Activated CD4-positive, alpha-beta T cell treated with anti-CD3 and anti-CD28 coated beads for 36 hours (primary cell): ENCODE measurements at regions not wholly inside any gene's neighbourhood (a gene's known extent, or its start where the extent isn't known, plus 50 kb on each side); places are given as distances from the start of the nearest gene placed in this dataset.
"Not testable (repeated sequence)": the region's sequence is repeated elsewhere in the genome, so short reads cannot be mapped to it uniquely, and the experiment has no call there.

Experiments used
- ATAC-seq: fragments of 200-7000 bp; cut with Tn5 transposase; one replicate; pipeline ENCODE4 v1.10.0; 2021; ENCODE audit warnings: mild to moderate bottlenecking, moderate library complexity
- CTCF ChIA-PET: fragments of 350-600 bp; sonication (Branson Sonifier 250); formaldehyde crosslinking; loops from one replicate; lab custom pipeline; 2021; ENCODE audit warnings: antibody characterized with exemption; lab: Charles Lee
- POLR2A ChIA-PET: fragments of 350-600 bp; sonication (Branson Sonifier 250); formaldehyde crosslinking; loops from one replicate; lab custom pipeline; 2021; ENCODE audit warnings: antibody characterized with exemption, inconsistent platforms; lab: Charles Lee
- DNase-seq: peaks from one replicate; pipeline ENCODE4 v3.0.0-alpha.2; 2020
- H3K27ac Mint-ChIP-seq: one replicate; pipeline ENCODE4 v1.8.0; 2021; ENCODE audit warnings: mixed read lengths
- H3K27me3 Mint-ChIP-seq: one replicate; pipeline ENCODE4 v1.8.0; 2021; ENCODE audit warnings: mixed read lengths
- H3K36me3 Mint-ChIP-seq: one replicate; pipeline ENCODE4 v1.8.0; 2021; ENCODE audit warnings: low read depth, mixed read lengths
- H3K4me1 Mint-ChIP-seq: one replicate; pipeline ENCODE4 v1.8.0; 2021; ENCODE audit warnings: mixed read lengths
- H3K4me3 Mint-ChIP-seq: one replicate; pipeline ENCODE4 v1.8.0; 2021; ENCODE audit warnings: mild to moderate bottlenecking, moderate library complexity, mixed read lengths
- H3K9me3 Mint-ChIP-seq: one replicate; pipeline ENCODE4 v1.8.0; 2021; ENCODE audit warnings: low read depth, mixed read lengths
- intact Hi-C, 2 experiments: fragments of 100-400 bp; cut with DNase I in 1 of 2; cut with micrococcal nuclease in 1 of 2; formaldehyde crosslinking; loops; one replicate each; pipeline versions ENCODE4 v1.14.2 to v1.15.1; 2022 to 2024; cut with DNase I, micrococcal nuclease

- no peaks in the 10 kb centered on the region for H3K36me3 Mint-ChIP-seq
- intact Hi-C loops = no loop called here
- H3K4me1 Mint-ChIP-seq = peaks cover 8% of the 10 kb centered on the region
- ATAC-seq (no peak), DNase-seq (no peak)
- H3K27ac Mint-ChIP-seq = no peak overlapping the region
- H3K27me3 Mint-ChIP-seq = peaks cover 22% of the 10 kb centered on the region
- ChIA-PET POLR2A (no interaction called here), CTCF (no interaction called here)
- H3K9me3 Mint-ChIP-seq = no peaks in the 10 kb centered on the region
- H3K4me3 Mint-ChIP-seq = no peak overlapping the region
Measured at GRCh38 chr17:30701498-30701989, 122.9 kb downstream of the CRLF3 start.

GRCh38 chr17:30700833-30701232 lies 123.7 kb downstream of the CRLF3 start:
- intact Hi-C loops, H3K36me3 Mint-ChIP-seq, H3K4me1 Mint-ChIP-seq, H3K9me3 Mint-ChIP-seq, H3K4me3 Mint-ChIP-seq, CTCF ChIA-PET, DNase-seq, H3K27ac Mint-ChIP-seq, POLR2A ChIA-PET, ATAC-seq: not testable (repeated sequence)
- peaks cover 16% of the 10 kb centered on the region for H3K27me3 Mint-ChIP-seq

DNA sequence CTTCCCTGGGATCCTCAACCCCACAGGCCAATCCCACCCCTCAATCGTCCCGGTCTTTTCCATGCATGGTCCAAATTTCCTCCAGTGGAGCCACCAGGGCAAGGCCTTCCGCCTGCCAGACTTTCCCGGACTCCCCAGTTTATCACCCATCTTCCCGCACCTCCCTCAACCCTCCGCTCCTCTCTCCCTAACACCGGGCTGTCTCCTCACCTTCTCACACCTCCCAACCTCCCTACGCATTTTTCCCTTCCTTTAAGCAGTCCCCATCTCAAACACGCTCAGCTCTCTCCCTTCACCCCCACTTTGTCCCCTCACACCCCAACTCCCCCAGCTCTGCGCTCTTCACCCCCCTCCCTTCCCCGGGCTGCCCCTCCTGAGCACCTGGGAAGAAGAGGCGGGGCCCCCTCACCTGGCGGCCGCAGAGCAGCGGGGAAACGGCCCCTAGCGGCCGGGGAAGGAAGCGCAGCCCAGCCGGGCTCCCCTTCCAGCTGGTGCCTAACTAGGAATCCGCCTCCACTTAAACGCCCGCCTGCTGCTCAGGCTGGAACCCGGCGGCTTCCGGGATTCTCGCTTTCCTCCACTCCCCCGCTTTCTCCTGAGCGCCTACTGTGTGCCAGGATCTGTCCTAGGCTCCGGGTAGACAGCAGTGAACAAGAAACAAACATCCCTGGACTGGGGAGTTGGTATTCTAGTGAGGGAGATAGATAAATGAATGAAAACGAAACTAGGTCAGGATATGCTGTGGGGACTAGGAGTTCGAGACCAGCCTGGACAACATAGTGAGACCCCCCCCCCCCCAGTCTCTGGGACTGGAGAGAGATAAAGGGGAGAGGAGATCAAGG lies 126.7 kb downstream of the CRLF3 start:
- intact Hi-C loops, H3K36me3 Mint-ChIP-seq, H3K9me3 Mint-ChIP-seq, H3K27ac Mint-ChIP-seq, H3K27me3 Mint-ChIP-seq: not testable (repeated sequence)
- Mint-ChIP-seq H3K4me3 (peak overlapping the region; percentile 70), H3K4me1 (peaks cover 10% of the 10 kb centered on the region)
- DNase-seq = peak; percentile 85
- peak; percentile 82 for ATAC-seq
- ChIA-PET CTCF (interaction anchor here (0.6 to 1.3 kb wide), 4 partner anchors 9 to 142 kb away, joined by 3 to 4 read pairs (median 4); no protein-coding TSS in a partner anchor), POLR2A (interaction anchor here (0.6 kb wide), 1 partner anchor 14 kb away, joined by 3 read pairs; no protein-coding TSS in a partner anchor)

DNA sequence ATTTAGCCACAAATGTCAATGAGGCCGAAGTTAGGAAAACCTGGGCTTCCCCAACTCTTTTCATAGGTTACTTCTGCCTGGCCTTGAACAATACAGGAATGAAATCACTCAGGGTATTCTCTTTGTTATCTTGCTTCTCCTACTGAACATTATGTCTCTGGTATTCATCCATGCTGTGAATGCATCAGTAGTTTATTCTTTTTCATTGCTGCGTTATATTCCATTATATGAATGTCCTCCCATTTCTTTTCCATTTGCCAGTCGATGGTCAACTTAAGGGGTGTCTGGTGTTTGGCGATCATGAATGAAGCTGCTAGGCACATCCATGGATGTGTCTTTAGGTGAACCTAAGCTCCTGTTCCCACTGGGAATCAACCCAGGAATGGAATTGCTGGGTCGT lies 128.3 kb downstream of the CRLF3 start:
- ChIA-PET CTCF (interaction anchor here (0.6 kb wide), 1 partner anchor 591 kb away, joined by 3 read pairs; no protein-coding TSS in a partner anchor), POLR2A (interaction anchor here (0.5 kb wide), 1 partner anchor 32 kb away, joined by 3 read pairs; no protein-coding TSS in a partner anchor)
- no peaks in the 10 kb centered on the region for H3K36me3 Mint-ChIP-seq
- H3K27me3 Mint-ChIP-seq = peaks cover 8% of the 10 kb centered on the region
- no peaks in the 10 kb centered on the region for H3K9me3 Mint-ChIP-seq
- no peak overlapping the region for H3K27ac Mint-ChIP-seq
- H3K4me3 Mint-ChIP-seq = no peak overlapping the region
- ATAC-seq (no peak), DNase-seq (no peak)
- H3K4me1 Mint-ChIP-seq = peaks cover 10% of the 10 kb centered on the region
- intact Hi-C loops = no loop called here

- H3K9me3 Mint-ChIP-seq, intact Hi-C loops, H3K4me3 Mint-ChIP-seq, DNase-seq, H3K36me3 Mint-ChIP-seq, H3K27ac Mint-ChIP-seq, POLR2A ChIA-PET, ATAC-seq, H3K27me3 Mint-ChIP-seq: not testable (repeated sequence)
- CTCF ChIA-PET = interaction anchor here (0.6 kb wide), 1 partner anchor 23 kb away, joined by 3 read pairs; no protein-coding TSS in a partner anchor
- H3K4me1 Mint-ChIP-seq = peaks cover 10% of the 10 kb centered on the region
Measured at GRCh38 chr17:30695265-30695811, 129.2 kb downstream of the CRLF3 start.

DNA sequence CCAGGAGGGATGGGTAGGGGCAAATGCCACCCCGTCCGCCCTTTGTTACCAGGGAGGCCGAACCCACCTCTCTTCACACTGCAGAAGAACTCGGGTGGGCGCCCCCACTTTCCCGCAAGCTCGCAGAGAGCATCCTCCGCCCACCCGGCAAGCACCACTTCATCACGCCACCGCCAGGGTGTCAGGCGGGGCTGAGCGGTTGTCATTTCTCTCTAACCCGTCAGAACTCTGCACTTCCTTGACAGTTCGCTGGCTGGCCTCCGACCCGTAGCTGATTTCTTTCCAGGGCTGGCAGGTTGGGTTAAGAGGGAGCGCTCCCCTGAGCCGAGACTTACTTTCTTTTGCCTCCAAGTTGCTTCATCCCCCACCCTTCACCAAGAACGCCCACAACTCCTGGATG lies 130.7 kb downstream of the CRLF3 start:
- ChIA-PET CTCF (interaction anchor here (1.1 kb wide), 1 partner anchor 299 kb away, joined by 4 read pairs; no protein-coding TSS in a partner anchor), POLR2A (interaction anchor here (0.6 kb wide), 1 partner anchor 27 kb away, joined by 4 read pairs; no protein-coding TSS in a partner anchor)
- peak; percentile 76 for DNase-seq
- H3K27ac Mint-ChIP-seq, H3K9me3 Mint-ChIP-seq, H3K36me3 Mint-ChIP-seq, intact Hi-C loops, H3K27me3 Mint-ChIP-seq: not testable (repeated sequence)
- H3K4me3 Mint-ChIP-seq = peak overlapping the region; percentile 34
- H3K4me1 Mint-ChIP-seq = peaks cover 10% of the 10 kb centered on the region
- ATAC-seq = peak; percentile 83

- DNase-seq, H3K9me3 Mint-ChIP-seq, H3K27ac Mint-ChIP-seq, H3K36me3 Mint-ChIP-seq, H3K4me3 Mint-ChIP-seq, ATAC-seq, CTCF ChIA-PET, intact Hi-C loops: not testable (repeated sequence)
- H3K4me1 Mint-ChIP-seq = peaks cover 13% of the 10 kb centered on the region
- POLR2A ChIA-PET = interaction anchor here (0.6 kb wide), 1 partner anchor 568 kb away, joined by 6 read pairs; no protein-coding TSS in a partner anchor
- peaks cover 14% of the 10 kb centered on the region for H3K27me3 Mint-ChIP-seq
Measured at GRCh38 chr17:30689266-30690000, 135.1 kb downstream of the CRLF3 start.

DNA sequence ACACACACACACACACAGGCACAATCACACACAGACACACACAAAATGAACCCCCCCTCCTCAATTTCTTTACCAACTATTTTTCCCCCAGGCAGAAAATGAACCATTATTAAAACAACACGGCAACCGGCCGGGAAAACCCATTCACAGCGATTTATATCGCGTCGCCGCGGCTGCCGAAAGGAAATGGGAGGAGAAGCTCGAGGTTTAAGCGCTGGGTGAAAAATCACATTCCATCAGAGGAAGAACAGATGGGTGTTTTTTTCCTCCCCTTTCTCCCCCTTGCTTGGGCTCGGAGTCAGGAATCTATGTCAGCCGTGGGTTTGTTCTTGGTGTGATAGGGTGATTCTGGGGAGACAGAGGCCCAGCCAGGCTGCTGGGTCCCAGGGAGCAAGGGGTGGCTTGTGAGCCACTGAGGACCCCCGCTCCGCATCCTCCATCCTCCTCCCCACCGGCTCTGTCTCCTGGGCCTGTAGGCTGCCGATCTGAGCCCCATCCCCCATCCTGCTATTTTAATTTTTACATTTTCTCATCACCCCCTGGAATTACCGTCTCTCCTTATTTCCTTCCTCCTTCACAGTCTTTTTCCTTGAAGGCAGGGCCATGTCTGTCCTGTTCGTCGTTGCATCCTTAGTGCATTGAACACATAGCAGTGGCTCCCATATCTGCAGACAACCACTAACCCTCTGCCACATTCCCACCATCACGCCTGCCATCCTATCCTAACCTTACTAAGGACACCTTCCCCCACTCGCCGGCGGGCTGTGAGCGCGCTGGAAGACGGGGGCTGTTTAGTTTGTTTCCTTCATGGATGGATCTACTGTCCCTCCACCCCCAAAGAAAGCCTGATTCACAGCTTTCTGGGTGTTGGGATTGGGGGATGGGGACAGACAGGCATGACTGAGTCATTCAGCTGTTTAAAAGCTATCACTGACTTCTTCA lies 137.7 kb downstream of the CRLF3 start:
- H3K9me3 Mint-ChIP-seq, H3K4me1 Mint-ChIP-seq, H3K4me3 Mint-ChIP-seq, intact Hi-C loops, H3K36me3 Mint-ChIP-seq, CTCF ChIA-PET, DNase-seq, H3K27ac Mint-ChIP-seq: not testable (repeated sequence)
- POLR2A ChIA-PET = interaction anchor here (0.6 kb wide), 1 partner anchor 665 kb away, joined by 3 read pairs; no protein-coding TSS in a partner anchor
- peaks cover 11% of the 10 kb centered on the region for H3K27me3 Mint-ChIP-seq
- ATAC-seq = peak; percentile 42

DNA sequence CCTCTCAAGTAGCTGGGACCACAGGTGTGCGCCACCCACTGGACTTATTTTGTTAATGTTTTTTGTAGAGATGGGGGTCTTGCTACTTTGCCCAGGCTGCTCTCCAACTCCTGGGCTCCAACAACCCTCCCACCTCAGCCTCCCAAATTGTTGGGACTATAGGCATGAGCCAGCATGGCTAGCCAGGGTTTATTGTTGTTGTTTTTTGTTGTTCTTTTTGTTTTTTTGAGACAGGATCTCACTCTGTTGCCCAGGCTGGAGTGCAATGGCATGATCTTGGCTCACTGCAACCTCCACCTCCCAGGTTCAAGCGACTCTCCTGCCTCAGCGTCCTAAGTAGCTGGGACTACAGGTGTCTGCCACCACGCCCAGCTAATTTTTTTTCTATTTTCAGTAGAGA lies 142.2 kb downstream of the CRLF3 start:
- not testable (repeated sequence) for H3K4me3 Mint-ChIP-seq, H3K4me1 Mint-ChIP-seq

DNA sequence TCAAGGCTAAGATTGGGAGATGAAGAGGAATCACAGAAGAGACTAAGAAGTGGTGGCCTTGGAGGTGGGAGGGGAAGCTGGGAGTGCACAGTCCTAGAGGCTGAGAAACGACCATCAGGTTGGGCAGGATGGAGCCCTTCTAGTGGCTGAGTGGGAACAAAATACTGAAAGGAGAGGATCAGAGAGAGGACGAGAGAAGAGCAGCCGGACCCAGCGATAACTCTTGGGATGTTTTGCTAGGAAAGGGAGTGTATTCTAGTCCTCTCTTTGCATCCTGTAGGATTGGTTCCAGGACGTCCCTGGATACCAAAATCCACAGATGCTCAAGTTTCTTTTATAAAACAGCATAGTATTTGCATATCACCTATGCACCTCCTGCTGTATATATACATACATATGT lies 143.8 kb downstream of the CRLF3 start:
- ATAC-seq, intact Hi-C loops, H3K9me3 Mint-ChIP-seq, H3K27ac Mint-ChIP-seq, DNase-seq, CTCF ChIA-PET, H3K27me3 Mint-ChIP-seq, H3K4me3 Mint-ChIP-seq, POLR2A ChIA-PET, H3K36me3 Mint-ChIP-seq, H3K4me1 Mint-ChIP-seq: not testable (repeated sequence)

More for the DNA sequence above, 142.2 kb downstream of the CRLF3 start:
- H3K9me3 Mint-ChIP-seq, H3K36me3 Mint-ChIP-seq, ATAC-seq, POLR2A ChIA-PET, intact Hi-C loops, H3K27ac Mint-ChIP-seq, CTCF ChIA-PET, DNase-seq: not testable (repeated sequence)
- peaks cover 11% of the 10 kb centered on the region for H3K27me3 Mint-ChIP-seq
